ENCODE measurements at regions not wholly inside any gene's neighbourhood (a gene's known extent, or its start where the extent isn't known, plus 50 kb on each side); places are given as distances from the start of the nearest gene placed in this dataset.
A peak's percentile ranks its signal among the peaks of the same experiment; 100 is the strongest.

DNA sequence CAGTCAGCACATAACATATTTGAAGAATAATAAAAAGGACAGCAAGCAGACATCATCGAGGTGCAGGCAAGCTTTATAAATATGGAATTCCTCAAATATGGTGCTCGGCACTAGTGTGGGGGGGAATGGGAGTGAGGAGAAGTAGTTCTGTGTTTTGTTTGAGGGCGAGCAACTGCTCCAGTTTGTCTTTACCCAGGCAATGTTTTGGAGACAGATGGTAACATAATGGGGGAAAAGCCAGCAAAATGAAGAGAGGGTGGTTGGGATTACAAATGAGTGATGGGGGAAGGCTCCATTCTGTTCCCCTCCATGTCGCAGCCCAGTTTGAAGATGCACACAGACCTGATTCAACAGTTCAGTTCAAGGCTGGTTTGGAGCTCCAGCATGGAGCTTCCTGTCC, 572.9 kb upstream of the DIPK2B start:
- ATAC-seq (no peak), DNase-seq (no peak)
- intact Hi-C loops (cut with micrococcal nuclease) = no loop called here

DNA sequence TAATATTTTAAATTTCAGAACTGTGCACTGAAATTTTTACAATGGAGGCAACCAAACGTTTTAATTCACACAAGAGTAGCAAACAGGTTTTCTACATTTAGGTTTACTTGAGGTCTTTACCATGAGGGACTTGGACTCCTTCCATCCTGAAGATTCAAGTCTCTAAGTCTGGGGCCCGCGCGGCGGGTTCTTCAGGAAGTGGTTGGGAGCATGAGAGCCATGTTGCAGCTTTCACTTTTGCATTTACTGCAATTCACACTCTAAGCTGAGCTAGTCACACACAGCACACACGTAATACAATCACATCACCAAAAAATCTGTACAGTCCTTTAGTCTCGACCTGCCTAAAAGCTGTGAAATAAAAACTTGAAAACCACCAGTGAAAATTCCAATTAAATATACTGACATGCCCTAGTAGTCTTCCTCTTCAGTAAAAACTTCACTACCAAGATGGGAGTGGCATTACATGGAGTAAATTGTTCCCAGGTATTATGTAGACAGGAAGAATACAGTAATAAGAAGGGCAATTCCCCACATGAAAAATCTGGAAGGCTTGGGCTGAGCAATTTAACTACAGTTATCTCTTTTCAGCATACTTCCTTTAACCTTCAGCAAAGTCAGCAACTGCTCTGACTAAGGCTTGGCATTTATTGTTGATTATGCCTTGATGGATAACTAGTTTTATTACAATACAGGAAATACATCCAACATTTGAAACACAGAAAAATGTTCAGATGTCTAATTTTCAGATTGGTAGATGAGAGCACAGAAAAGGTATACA, 571.1 kb upstream of the DIPK2B start:
- intact Hi-C loops (cut with micrococcal nuclease) = no loop called here
- ATAC-seq (no peak), DNase-seq (peak; percentile 42)

DNA sequence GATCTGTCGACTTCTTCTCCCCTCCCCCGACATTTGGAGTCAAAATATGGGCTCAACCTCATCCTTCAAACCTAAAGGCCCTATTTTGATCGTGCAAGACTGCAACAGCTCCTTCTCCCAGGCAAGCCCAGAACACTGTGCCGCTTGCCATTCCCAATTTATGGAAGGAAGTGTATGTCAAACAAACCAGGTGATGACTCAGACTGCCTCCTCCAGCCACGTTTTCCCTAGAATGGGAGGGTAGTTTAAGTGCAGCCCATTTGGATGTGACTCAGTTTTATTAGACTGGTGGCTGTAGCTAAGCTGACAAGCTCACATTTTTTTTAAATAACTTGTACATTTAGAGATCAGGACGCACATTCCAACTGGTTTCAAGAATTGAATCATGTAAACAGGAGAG, 570.4 kb upstream of the DIPK2B start:
- intact Hi-C loops (cut with micrococcal nuclease) = no loop called here
- ATAC-seq (peak; percentile 26), DNase-seq (no peak)

DNA sequence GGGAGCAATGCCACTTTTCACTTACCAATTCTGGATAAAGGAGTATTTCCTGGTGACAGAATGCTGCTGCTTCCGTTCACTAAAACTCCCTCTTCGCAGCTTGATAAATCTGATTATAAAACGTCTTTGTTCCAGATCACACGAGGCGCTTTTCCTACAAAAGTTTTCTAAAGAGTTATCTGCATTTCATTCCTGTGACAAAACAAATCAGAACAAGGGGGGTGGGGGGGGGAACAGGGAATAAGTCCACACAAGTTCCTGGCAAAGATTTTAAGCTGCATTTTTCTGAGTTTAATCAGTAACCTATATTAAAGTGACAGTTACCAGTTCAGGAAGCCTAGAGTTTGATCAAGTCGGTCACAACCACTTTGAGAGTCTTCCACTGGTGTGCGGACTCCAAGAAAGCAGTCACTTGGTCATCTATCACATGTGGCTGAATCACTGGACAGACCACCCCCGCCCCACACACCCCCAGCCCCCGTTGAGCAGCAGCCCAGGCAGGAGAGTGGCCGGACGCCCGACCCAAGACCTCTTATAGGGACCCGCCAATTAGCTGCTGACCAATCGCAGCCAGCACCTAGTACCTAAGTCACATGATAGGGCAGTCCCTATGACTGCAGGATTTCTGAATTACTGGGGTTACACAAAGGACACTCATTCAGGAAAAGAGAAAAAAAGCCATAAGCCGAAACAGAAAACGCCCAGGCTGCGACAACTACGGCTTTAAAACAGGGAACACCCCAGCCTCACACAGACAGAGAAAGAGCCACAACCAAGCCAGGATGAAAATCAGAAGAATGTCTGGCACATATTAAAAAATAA, 569.3 kb upstream of the DIPK2B start:
- DNase-seq = peak; percentile 67
- intact Hi-C loops (cut with micrococcal nuclease) = no loop called here
- peak; percentile 94 for ATAC-seq

DNA sequence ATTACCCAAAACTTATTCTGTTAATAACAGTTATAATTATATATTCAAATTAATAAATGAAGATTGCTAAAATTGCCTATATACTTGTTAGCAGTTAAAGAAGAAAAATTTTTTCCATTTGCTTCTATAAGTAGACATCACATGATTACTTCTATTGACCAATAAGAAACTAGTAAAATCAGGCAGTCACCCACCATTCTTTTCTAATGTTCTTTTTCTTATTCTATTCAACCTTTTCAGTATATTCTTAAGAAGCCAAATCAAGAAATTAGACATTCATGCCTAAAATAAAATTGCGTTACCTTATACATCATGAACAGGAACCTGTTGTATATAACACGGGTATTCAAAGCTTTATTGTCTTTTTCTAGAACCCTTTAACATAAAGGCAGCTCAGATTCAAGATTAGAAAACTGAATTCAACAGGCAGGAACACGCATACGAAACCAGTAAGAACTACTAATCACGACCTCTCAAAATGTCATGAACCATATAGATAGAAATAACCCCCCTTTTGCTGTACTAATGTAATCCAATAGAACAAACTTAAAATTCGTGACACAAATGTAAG, 568.1 kb upstream of the DIPK2B start:
- no peak for DNase-seq
- intact Hi-C loops (cut with micrococcal nuclease) = no loop called here
- no peak for ATAC-seq

DNA sequence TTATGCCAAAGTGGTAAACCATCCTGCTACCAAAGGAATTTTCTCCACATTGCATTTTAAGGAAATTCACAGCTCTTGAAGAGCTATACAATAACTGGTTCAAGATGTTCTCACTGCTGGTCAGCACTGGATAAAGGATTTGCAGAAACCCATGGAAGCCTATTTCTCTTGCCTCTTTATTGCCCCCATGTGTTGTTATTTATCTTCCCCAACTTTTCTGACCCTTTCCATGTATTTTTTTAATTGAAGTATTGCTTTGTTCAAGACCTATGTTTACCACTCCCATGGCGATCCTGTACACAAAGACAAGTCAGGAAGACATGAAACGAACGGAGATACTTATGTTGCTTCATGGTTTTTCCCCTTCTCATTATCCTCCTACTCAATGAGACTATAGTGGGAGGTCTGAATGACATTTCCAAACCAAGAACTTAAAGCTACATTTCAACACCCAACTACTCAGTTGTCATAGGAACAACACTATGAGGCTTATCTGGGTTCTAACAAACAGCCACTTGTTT, 566.4 kb upstream of the DIPK2B start:
- DNase-seq (no peak), ATAC-seq (no peak)
- intact Hi-C loops (cut with micrococcal nuclease) = no loop called here

DNA sequence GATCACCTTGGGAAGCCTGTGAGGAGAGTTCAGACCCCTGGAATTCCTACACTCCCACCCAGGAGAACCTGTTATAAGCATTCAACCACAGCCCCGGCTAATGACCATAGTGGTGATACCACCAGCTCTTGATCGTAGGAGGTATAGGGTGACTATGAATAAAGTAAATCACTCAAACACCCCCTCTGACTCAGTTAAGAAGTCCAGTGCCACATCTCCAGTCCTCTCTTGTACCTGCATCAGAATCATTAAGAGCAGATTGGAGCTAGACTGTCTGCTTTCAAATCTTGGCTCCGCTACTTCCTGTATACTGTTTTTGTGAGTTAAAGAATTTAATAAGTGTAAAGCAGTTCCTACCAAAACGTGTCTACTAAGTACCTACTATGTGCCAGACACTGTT, 565.1 kb upstream of the DIPK2B start:
- intact Hi-C loops (cut with micrococcal nuclease) = no loop called here
- no peak for DNase-seq
- ATAC-seq = no peak

DNA sequence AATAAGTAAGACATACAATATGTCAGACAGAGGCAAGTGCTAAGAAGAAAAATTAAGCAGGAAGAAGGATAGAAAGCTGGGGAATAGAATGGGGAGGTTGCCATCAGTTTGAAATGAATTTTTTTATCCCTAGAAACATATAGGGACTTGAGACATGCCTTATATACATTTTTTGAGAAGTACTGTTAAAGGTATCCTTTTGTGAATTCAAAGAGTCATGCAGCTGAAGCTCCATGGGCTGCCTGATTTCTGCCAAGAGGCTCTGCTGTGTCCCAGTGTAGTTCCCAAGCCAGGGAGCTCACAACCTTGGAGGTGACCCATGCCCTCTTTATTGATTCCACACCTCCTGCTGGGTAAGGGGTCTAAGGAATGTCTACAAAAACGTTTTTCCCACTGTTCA, 564.6 kb upstream of the DIPK2B start:
- ATAC-seq (no peak), DNase-seq (no peak)
- intact Hi-C loops (cut with micrococcal nuclease) = no loop called here

DNA sequence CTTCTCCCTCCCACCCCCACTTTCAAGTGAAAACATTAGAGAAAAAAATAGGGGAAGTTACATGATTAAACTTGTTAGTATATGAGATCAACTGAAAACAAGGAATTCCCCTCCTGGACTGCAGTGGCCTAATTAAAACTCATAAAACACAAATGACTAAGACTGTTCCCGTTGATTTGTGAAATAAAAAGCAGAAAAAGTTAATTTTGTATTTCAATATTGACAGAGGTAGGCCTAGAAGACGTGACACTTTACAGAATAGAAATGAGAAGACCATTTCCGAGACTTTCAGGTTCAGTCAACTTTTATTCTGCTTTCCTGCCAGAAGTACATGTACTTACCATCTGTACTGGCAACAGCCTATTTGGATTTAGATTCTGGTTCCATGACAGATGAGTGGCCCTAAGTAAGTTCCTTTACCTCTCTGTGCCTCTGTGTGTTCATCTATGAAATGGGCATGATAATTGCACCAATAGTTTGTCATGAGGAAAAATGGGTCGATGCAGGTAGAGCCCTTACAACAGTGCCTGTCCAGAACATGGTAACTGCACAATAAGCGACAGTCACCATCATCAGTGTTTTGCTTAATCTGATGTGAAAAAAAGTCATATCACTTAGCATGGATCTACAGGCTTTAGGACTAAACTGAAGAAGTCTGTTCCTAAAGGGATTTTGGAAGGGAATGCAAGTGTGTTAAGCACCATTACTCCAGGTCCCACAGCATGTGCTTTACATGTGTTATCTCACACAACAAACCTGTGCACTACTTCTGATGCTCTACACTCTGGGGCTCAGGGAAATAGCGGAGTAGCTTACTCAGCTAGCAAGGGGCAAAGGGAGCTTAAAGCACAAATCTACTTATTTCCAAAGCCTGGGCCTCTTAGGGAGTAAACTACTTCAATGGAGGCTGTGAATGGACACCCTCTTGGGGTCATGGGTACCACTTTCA, 562.3 kb upstream of the DIPK2B start:
- ATAC-seq (no peak), DNase-seq (no peak)
- intact Hi-C loops (cut with micrococcal nuclease) = no loop called here

DNA sequence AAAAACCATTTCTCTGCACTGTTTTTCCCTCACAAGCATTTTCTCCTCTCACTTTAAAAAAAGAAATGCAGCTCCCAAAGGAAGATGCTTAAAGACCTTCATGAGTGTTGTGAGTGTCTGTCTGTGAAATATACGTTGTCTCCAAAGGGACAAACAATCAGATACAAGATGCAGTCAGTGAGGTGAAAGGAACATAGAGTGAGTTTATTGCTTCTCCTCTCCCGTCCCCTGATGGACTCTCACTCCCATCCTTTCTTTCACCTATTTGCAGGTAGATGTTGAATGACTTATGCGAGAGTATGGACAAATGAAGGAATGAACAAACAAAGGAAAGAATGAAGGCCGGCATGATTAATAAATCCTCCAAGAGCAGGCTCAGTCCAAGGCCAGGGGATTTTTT, 561.2 kb upstream of the DIPK2B start:
- ATAC-seq (no peak), DNase-seq (no peak)
- intact Hi-C loops (cut with micrococcal nuclease) = no loop called here

DNA sequence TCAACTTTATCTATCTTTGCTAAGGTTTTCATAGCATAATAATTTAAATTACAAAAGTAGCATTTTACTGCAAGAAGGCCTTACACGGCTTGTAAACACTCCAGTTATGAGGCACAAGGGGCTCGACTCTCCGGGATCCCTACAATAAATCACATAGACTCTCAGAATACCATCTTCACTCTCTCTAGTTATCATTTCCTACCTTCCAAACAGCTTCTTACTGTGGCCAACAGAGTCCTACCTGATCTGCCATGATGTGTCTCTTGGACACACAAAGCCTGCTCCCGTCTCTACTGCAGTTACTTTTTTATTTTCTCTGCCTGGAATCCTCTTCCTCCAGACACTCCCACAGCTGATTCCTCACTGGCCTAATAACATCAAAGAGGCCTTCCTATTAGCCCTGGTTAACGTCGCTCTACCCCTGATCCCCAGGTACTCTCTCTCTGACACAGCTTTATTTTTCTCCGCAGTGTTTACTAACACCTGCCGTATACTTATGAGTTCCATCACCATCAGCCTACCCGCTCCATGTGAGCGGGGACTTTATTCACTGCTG, 559.6 kb upstream of the DIPK2B start:
- no peak for ATAC-seq
- intact Hi-C loops (cut with micrococcal nuclease) = no loop called here
- no peak for DNase-seq

DNA sequence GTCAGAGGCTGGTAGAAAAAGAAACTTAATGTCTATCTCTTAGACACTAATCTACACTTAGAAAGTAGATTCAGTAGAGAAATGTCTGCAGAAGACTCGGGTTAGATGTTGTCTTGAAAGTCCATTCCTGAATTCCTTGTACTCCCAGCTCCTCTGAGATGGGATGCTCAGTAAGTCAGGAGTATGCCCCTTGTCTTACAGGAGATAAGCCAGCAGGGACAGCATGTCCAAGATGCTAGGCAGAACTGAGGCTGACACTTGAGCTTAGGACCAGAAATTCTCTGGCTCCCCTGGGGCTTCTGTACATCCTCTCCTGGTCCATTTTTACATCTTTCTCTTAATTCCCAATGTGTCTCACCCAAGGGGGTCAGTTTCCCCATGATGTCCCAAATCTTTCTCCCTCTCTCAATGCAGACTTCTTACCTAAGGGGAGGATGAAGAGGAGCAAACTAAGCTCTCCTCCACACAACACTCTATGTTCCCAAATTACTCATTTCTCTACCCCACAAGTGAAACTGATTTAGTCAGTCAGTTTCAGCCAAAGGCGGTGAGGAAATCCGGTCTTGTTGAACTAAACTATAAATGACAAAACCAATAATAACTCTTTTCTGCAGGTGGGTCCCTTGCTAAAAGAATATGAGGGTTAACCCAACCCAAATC, 558.2 kb upstream of the DIPK2B start:
- no peak for ATAC-seq
- intact Hi-C loops (cut with micrococcal nuclease) = no loop called here
- DNase-seq = no peak

DNA sequence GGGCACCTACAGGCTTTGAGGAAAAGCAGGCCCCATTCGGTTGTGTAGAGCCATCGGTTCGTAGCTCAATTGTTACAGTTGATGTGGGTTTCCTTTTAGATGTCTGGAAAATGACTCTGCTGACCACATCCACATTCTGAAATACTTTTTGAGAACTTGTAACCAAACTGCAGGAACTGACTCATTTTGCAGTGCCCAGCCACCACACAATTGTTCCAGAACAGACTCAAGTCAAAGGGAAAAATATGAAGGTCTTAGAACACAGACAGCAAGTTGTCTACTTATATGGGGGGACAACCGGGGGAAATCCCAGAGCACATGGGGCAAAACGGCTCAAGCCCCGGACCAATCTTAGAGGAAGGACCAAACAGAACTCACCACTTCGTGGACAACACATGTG, 557.6 kb upstream of the DIPK2B start:
- no peak for ATAC-seq
- no peak for DNase-seq
- intact Hi-C loops (cut with micrococcal nuclease) = no loop called here

DNA sequence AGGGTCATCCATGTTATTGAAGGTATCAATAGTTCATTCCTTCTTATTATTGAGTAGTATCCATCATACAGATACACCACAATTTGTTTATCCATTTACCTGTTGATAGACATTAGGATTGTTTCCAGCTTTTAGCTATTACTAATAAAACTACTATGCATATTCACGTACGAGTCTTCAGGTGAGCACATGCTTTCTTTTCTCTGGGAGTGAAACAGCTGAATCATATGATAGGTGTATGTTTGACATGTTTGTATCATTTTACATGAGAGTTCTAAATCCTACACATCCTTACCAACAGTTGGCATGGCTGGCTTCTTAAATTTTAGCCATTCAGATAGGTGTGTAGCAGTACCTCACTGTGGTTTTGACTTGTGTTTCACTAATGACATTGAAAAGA, 556.6 kb upstream of the DIPK2B start:
- ATAC-seq (no peak), DNase-seq (no peak)
- intact Hi-C loops (cut with micrococcal nuclease) = no loop called here

DNA sequence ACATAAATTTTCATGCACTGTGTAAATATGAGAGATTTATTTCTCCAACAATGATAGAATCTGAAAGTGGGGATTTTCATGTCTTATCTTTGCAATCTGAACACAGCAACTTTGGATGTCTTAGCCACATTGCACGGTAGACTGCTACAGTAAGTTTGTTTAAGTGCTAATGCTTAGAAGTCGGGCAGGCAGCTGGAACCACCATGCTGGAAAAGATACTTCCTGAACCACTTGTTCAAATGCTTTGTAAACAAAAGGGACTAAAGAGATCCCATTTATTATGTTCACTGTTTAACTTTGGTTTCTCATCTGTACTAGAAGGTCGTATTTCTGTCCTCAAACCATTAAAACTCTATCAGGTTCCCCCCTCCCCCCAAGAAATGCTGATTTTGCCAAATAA, 555.9 kb upstream of the DIPK2B start:
- no peak for ATAC-seq
- intact Hi-C loops (cut with micrococcal nuclease) = no loop called here

DNA sequence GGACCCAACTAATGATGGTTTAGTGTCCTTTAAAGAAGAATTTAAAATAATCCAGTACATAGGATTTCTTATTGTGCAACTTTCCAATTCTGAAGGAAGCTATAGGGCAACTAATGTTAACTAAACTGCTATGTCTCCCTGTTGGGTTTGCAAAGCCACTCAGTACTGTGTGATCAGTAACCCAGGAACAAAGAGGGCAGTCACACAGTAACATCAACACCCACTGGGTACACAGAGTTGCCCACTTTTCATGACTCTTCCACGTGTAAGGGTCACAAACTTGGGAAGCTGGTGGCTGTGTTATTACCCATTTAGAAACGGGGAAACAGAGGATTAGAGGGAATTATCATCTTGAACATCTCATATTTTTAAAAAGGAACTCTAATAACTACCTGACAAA, 555.0 kb upstream of the DIPK2B start:
- ATAC-seq = no peak
- DNase-seq = no peak
- intact Hi-C loops (cut with micrococcal nuclease) = no loop called here

More for the DNA sequence above, 555.9 kb upstream of the DIPK2B start:
- no peak for DNase-seq

DNA sequence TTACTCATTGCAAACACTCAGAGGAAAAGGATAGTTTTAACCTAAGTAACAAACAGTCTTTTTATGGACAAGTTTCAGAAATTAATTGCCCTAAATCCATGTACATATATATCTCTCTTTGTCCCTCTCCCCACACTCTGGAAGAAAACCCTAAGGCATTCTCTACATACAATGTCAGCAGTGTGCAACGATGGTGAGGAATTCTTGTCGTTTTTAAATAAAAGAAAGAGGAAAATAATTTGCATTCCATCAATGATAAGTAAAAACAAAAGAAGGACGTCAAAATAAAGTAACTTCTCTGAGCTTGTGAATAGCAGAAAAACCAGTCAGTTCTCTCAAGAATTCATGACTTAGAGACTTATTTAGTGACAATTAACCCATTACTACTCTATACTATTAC, 550.5 kb upstream of the DIPK2B start:
- intact Hi-C loops (cut with micrococcal nuclease) = no loop called here
- DNase-seq (no peak), ATAC-seq (no peak)

DNA sequence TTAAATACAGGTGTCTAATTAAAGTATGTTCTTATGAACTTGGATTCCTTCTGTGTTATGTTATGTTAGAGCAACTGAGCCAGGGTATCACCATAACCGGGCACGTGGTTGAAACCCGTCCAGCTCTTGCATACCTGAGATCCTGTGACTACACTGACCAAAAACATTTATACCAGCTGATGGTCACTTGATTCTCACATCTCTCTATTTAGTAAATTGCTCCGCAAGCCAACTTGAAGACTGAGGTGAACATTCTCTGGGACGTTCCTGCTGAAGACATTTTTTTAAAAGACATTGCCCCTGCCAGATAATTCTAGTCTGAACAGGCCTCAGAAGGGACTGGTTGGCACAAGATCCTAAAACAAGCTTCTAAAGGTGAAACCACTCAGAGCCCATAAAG, 550.0 kb upstream of the DIPK2B start:
- DNase-seq (peak; percentile 44), ATAC-seq (peak; percentile 90)
- intact Hi-C loops (cut with micrococcal nuclease) = no loop called here

All from left ventricle myocardium superior (tissue), 1 donor.